ENCODE measurements at regions not wholly inside any gene's neighbourhood (a gene's known extent, or its start where the extent isn't known, plus 50 kb on each side); places are given as distances from the start of the nearest gene placed in this dataset.

GRCh38 chr6:90417385-90417784 lies 120.7 kb upstream of the BACH2 start:
- intact Hi-C loops (cut with DNase I; ENCODE audit: low total_unique reads), result no loop called here
- H3K27ac ChIP-seq, result no peak overlapping the region
- H3K27me3 ChIP-seq, result no peaks in the 10 kb centered on the region
- DNase-seq (ENCODE audit: low spot score in 2 of 2), result no peak
- no peak for TF ChIP-seq CTCF (IDR thresholded peaks at IDR 0.05)
- no peak for TF ChIP-seq POLR2AphosphoS5 (IDR thresholded peaks at IDR 0.05)
- TF ChIP-seq POLR2A (IDR thresholded peaks at IDR 0.05), result no peak
- H3K4me3 ChIP-seq, result no peak overlapping the region
- no peaks in the 10 kb centered on the region for H3K36me3 ChIP-seq
- H3K9me3 ChIP-seq, result no peaks in the 10 kb centered on the region
- no peaks in the 10 kb centered on the region for H3K4me1 ChIP-seq

- no peaks in the 10 kb centered on the region for H3K4me1 ChIP-seq
- no peak overlapping the region for H3K27ac ChIP-seq
- no peak for TF ChIP-seq CTCF (IDR thresholded peaks at IDR 0.05)
- TF ChIP-seq POLR2A (IDR thresholded peaks at IDR 0.05), result no peak
- TF ChIP-seq POLR2AphosphoS5 (IDR thresholded peaks at IDR 0.05), result no peak
- no peaks in the 10 kb centered on the region for H3K27me3 ChIP-seq
- H3K9me3 ChIP-seq, result no peaks in the 10 kb centered on the region
- H3K4me3 ChIP-seq, result no peak overlapping the region
- H3K36me3 ChIP-seq, result no peaks in the 10 kb centered on the region
- no peak for DNase-seq (ENCODE audit: low spot score in 2 of 2)
- intact Hi-C loops (cut with DNase I; ENCODE audit: low total_unique reads), result no loop called here
These were observed 119.7 kb upstream of the BACH2 start for GRCh38 chr6:90416322-90416721.

DNA sequence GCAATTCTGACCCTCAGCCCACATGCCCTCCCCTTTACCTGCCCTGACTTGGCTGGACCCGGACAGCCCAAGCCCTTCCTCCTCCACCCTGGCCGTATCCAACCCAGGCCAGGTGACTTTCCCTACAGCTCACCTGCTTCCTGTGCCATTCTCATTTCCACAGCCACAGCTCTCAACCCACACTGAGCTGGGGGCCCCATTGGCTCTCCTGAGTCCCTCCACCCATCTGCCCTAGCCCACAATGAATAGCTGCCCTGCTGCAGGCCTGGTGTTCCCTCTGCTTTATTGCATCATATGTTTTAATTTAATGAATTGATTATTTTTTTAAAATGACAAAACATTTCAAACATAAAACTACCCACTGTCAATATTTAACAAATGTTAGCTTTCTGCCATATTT lies 118.5 kb upstream of the BACH2 start:
- DNase-seq (ENCODE audit: low spot score in 2 of 2), result no peak
- Histone ChIP-seq H3K36me3 (no peaks in the 10 kb centered on the region), H3K27me3 (no peaks in the 10 kb centered on the region), H3K27ac (no peak overlapping the region), H3K4me3 (no peak overlapping the region), H3K9me3 (no peaks in the 10 kb centered on the region), H3K4me1 (no peaks in the 10 kb centered on the region)
- intact Hi-C loops (cut with DNase I; ENCODE audit: low total_unique reads), result no loop called here
- TF ChIP-seq POLR2AphosphoS5 (IDR thresholded peaks at IDR 0.05) (no peak), POLR2A (IDR thresholded peaks at IDR 0.05) (no peak), CTCF (IDR thresholded peaks at IDR 0.05) (no peak)

GRCh38 chr6:90414352-90414751 lies 117.7 kb upstream of the BACH2 start:
- Histone ChIP-seq H3K36me3 (no peaks in the 10 kb centered on the region), H3K27ac (no peak overlapping the region), H3K4me3 (no peak overlapping the region), H3K27me3 (no peaks in the 10 kb centered on the region), H3K4me1 (no peaks in the 10 kb centered on the region), H3K9me3 (no peaks in the 10 kb centered on the region)
- intact Hi-C loops (cut with DNase I; ENCODE audit: low total_unique reads), result no loop called here
- DNase-seq (ENCODE audit: low spot score in 2 of 2), result no peak
- TF ChIP-seq POLR2AphosphoS5 (IDR thresholded peaks at IDR 0.05), result no peak
- TF ChIP-seq CTCF (IDR thresholded peaks at IDR 0.05), result no peak
- TF ChIP-seq POLR2A (IDR thresholded peaks at IDR 0.05), result no peak

DNA sequence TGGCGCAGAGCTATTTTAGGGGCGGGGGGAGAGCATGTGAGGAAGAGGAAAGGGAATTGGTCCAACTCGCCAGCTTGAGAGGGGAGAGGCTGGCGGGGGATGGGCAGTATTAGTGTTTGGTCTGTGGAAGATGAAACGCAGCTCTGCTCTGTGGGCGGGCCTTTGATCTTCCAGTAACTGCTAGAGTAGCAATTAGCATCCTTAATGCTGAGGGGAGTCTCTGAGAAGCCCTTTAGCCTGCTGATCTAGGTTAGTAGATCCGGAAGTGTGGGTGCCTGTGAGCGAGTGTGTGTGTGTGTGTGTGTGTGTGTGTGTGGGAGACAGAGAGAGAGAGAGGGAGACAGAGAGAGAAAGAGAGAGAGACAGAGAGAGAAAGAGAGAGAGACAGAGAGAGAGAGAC lies 117.2 kb upstream of the BACH2 start:
- Histone ChIP-seq H3K4me1 (no peaks in the 10 kb centered on the region), H3K4me3 (peak overlapping the region; percentile 22 to 51 (median 33)), H3K9me3 (no peaks in the 10 kb centered on the region), H3K36me3 (no peaks in the 10 kb centered on the region), H3K27me3 (no peaks in the 10 kb centered on the region), H3K27ac (no peak overlapping the region)
- no peak for TF ChIP-seq POLR2A (IDR thresholded peaks at IDR 0.05)
- TF ChIP-seq CTCF (IDR thresholded peaks at IDR 0.05), result no peak
- TF ChIP-seq POLR2AphosphoS5 (IDR thresholded peaks at IDR 0.05), result no peak
- intact Hi-C loops (cut with DNase I; ENCODE audit: low total_unique reads), result no loop called here
- no peak for DNase-seq (ENCODE audit: low spot score in 2 of 2)
